H9 (cell line): ENCODE measurements at regions not wholly inside any gene's neighbourhood (a gene's known extent, or its start where the extent isn't known, plus 50 kb on each side); places are given as distances from the start of the nearest gene placed in this dataset.

Experiments used
- DNase-seq: peaks from one replicate; pipeline ENCODE4 v3.0.0-alpha.2; 2017
- H2AFZ ChIP-seq: one replicate; pipeline ENCODE4 v1.6.1; 2013; ENCODE audit warnings: mild to moderate bottlenecking, low read length, control low read depth, moderate library complexity
- H2AK5ac ChIP-seq: 2 replicates; pipeline ENCODE4 v1.6.1; 2013; ENCODE audit warnings: low read length, control low read depth, mixed read lengths; ENCODE audit not compliant: insufficient read length
- H2BK120ac ChIP-seq: one replicate; pipeline ENCODE4 v1.6.1; 2013; ENCODE audit warnings: low read depth, mild to moderate bottlenecking, low read length, control low read depth, inconsistent platforms; ENCODE audit not compliant: poor library complexity, severe bottlenecking
- H2BK12ac ChIP-seq: 2 replicates; pipeline ENCODE4 v1.6.1; 2013; ENCODE audit warnings: low read length, control low read depth, mixed read lengths, low read depth; ENCODE audit not compliant: insufficient read length
- H2BK15ac ChIP-seq: 2 replicates; pipeline ENCODE4 v1.6.1; 2013; ENCODE audit warnings: low read depth, low read length, control low read depth
- H2BK20ac ChIP-seq: one replicate; pipeline ENCODE4 v1.6.1; 2013; ENCODE audit warnings: low read depth, mild to moderate bottlenecking, low read length, control low read depth, inconsistent platforms; ENCODE audit not compliant: poor library complexity, severe bottlenecking
- H2BK5ac ChIP-seq: 2 replicates; pipeline ENCODE4 v1.6.1; 2013; ENCODE audit warnings: low read length, control low read depth, mixed read lengths; ENCODE audit not compliant: insufficient read length
- H3K14ac ChIP-seq: 2 replicates; pipeline ENCODE4 v1.6.1; 2013; ENCODE audit warnings: low read length, control low read depth; ENCODE audit not compliant: insufficient read depth
- H3K18ac ChIP-seq: 2 replicates; pipeline ENCODE4 v1.6.1; 2013; ENCODE audit warnings: low read depth, mild to moderate bottlenecking, mixed read lengths, low read length, control low read depth; ENCODE audit not compliant: insufficient read length
- H3K23ac ChIP-seq: 2 replicates; pipeline ENCODE4 v1.6.1; 2013; ENCODE audit warnings: low read length, control low read depth, mixed read lengths, low read depth; ENCODE audit not compliant: insufficient read length
- H3K23me2 ChIP-seq: 2 replicates; pipeline ENCODE4 v1.6.1; 2013; ENCODE audit warnings: low read depth, mild to moderate bottlenecking, mixed read lengths, low read length, control low read depth; ENCODE audit not compliant: insufficient read length, poor library complexity, severe bottlenecking
- H3K27ac ChIP-seq: 2 replicates; pipeline ENCODE4 v1.5.1; 2013; ENCODE audit warnings: low read length, control low read depth, mixed read lengths, low read depth; ENCODE audit not compliant: insufficient read length
- H3K27me3 ChIP-seq: 2 replicates; pipeline ENCODE4 v1.6.1; 2013; ENCODE audit warnings: low read length, control low read depth, inconsistent platforms; ENCODE audit not compliant: insufficient read depth
- H3K4ac ChIP-seq: 2 replicates; pipeline ENCODE4 v1.6.1; 2013; ENCODE audit warnings: low read depth, mild to moderate bottlenecking, control low read depth, inconsistent platforms, low read length, moderate library complexity
- H3K4me1 ChIP-seq: 2 replicates; pipeline ENCODE4 v1.6.1; 2013; ENCODE audit warnings: low read length, control low read depth, inconsistent platforms; ENCODE audit not compliant: insufficient read depth
- H3K4me2 ChIP-seq: 2 replicates; pipeline ENCODE4 v1.6.1; 2013; ENCODE audit warnings: low read length, control low read depth, mixed read lengths; ENCODE audit not compliant: insufficient read length, insufficient read depth
- H3K56ac ChIP-seq: 2 replicates; pipeline ENCODE4 v1.6.1; 2013; ENCODE audit warnings: low read depth, mild to moderate bottlenecking, mixed read lengths, low read length, control low read depth; ENCODE audit not compliant: insufficient read length
- H3K79me1 ChIP-seq: 2 replicates; pipeline ENCODE4 v1.6.1; 2013; ENCODE audit warnings: low read depth, mild to moderate bottlenecking, moderate library complexity, low read length, control low read depth, inconsistent platforms; ENCODE audit not compliant: insufficient read depth, poor library complexity, severe bottlenecking
- H3K79me2 ChIP-seq: 2 replicates; pipeline ENCODE4 v1.6.1; 2013; ENCODE audit warnings: low read length, control low read depth, inconsistent platforms; ENCODE audit not compliant: insufficient read depth
- H3K9ac ChIP-seq: 2 replicates; pipeline ENCODE4 v1.6.1; 2013; ENCODE audit warnings: low read length, control low read depth, mixed read lengths; ENCODE audit not compliant: insufficient read length; ENCODE audit errors: extremely low read depth
- H3K9me3 ChIP-seq: one replicate; pipeline ENCODE4 v1.6.1; 2013; ENCODE audit warnings: low read depth, low read length, inconsistent platforms; ENCODE audit not compliant: control insufficient read depth
- H3T11ph ChIP-seq: one replicate; pipeline ENCODE4 v1.6.1; 2013; ENCODE audit warnings: mild to moderate bottlenecking, low read length, control low read depth, inconsistent platforms
- H4K20me1 ChIP-seq: one replicate; pipeline ENCODE4 v1.6.1; 2013; ENCODE audit not compliant: control insufficient read depth, insufficient read length, insufficient read depth
- H4K5ac ChIP-seq: 2 replicates; pipeline ENCODE4 v1.6.1; 2013; ENCODE audit warnings: low read depth, mild to moderate bottlenecking, mixed read lengths, low read length, control low read depth; ENCODE audit not compliant: insufficient read length
- H4K8ac ChIP-seq: replicated peaks from 2 replicates; pipeline ENCODE4 v1.6.1; 2013; ENCODE audit warnings: low read length, control low read depth, mixed read lengths, low read depth; ENCODE audit not compliant: insufficient read length
- H4K91ac ChIP-seq: 2 replicates; pipeline ENCODE4 v1.6.1; 2013; ENCODE audit warnings: low read depth, mild to moderate bottlenecking, moderate library complexity, mixed read lengths, low read length, control low read depth; ENCODE audit not compliant: insufficient read length
- H3K27ac Mint-ChIP-seq, 3 experiments: 2 replicates in 2 of 3; 3 replicates in 1 of 3; pipeline ENCODE4 v1.8.0; 2020 to 2021; ENCODE audit warnings: mixed read lengths in 3 of 3, mild to moderate bottlenecking in 1 of 3, moderate library complexity in 1 of 3
- H3K27me3 Mint-ChIP-seq: 2 replicates; pipeline ENCODE4 v1.8.0; 2021; ENCODE audit warnings: low read depth, mild to moderate bottlenecking, moderate library complexity, mixed read lengths
- H3K36me3 Mint-ChIP-seq, 3 experiments: 2 replicates in 2 of 3; 3 replicates in 1 of 3; pipeline ENCODE4 v1.8.0; 2020 to 2021; ENCODE audit warnings: low read depth in 3 of 3, mixed read lengths in 3 of 3; ENCODE audit not compliant: insufficient read depth in 1 of 3
- H3K4me1 Mint-ChIP-seq, 2 experiments: 2 replicates each; pipeline ENCODE4 v1.8.0; 2020; ENCODE audit warnings: mixed read lengths in 2 of 2
- H3K4me3 Mint-ChIP-seq, 2 experiments: 2 replicates in 1 of 2; 3 replicates in 1 of 2; pipeline ENCODE4 v1.8.0; 2020 to 2021; ENCODE audit warnings: mild to moderate bottlenecking in 2 of 2, mixed read lengths in 2 of 2, moderate library complexity in 1 of 2
- H3K9me3 Mint-ChIP-seq, 2 experiments: 2 replicates in 1 of 2; 3 replicates in 1 of 2; pipeline ENCODE4 v1.8.0; 2020; ENCODE audit warnings: mild to moderate bottlenecking in 2 of 2, mixed read lengths in 2 of 2, moderate library complexity in 1 of 2
- TF ChIP-seq, protein P1 (sequence below): fragments of 200-600 bp; sonication (generic); conservative IDR thresholded peaks from 3 replicates; pipeline ENCODE4 v1.8.0; 2021; ENCODE audit warnings: antibody characterized with exemption, mild to moderate bottlenecking

DNA sequence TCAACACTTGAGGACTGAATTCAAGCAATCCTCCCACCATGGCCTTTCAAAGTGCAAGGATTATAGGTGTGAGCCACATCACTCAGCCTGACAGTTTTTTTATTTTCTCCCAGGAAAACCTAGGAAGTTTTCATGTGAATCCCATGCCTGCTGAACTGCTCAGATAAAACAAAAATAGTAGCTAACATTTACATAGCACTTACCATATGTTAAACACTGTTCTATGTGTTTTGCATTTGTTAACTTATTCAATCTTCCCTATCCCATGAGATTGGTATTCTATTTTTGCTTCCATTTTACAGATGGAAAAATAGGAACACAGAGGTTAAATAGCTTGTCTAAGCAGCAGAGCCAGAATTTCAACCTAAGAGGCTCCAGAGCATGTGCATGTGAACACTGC, 157.4 kb upstream of the KCTD1 start:
- Mint-ChIP-seq H3K27ac (no peak overlapping the region), H3K9me3 (no peaks in the 10 kb centered on the region; a peak in 1 of 5 replicates), H3K4me3 (no peak overlapping the region), H3K36me3 (no peaks in the 10 kb centered on the region), H3K4me1 (peaks cover 19 to 44% of the 10 kb centered on the region in 2 experiments), H3K27me3 (peaks cover 38% of the 10 kb centered on the region)
- no peak overlapping the region for H4K91ac ChIP-seq
- H2BK120ac ChIP-seq: no peak overlapping the region
- no peak overlapping the region for H3K4me2 ChIP-seq
- H4K5ac ChIP-seq: no peak overlapping the region
- H2AFZ ChIP-seq: no peak overlapping the region
- no peak overlapping the region for H3K56ac ChIP-seq
- no peak for DNase-seq
- no peak overlapping the region for H3K27ac ChIP-seq
- no peak overlapping the region for H3T11ph ChIP-seq
- no peak overlapping the region for H3K14ac ChIP-seq
- peaks cover 9% of the 10 kb centered on the region; the same call in 1 of the 2 replicates for H3K27me3 ChIP-seq
- no peaks in the 10 kb centered on the region for H3K79me1 ChIP-seq
- no peak overlapping the region for H2BK12ac ChIP-seq
- H2BK5ac ChIP-seq: no peak overlapping the region
- H2BK20ac ChIP-seq: no peak overlapping the region
- H4K8ac ChIP-seq: no peak overlapping the region
- H2BK15ac ChIP-seq: no peak overlapping the region
- no peak overlapping the region for H3K18ac ChIP-seq
- no peak overlapping the region for H3K9ac ChIP-seq
- H2AK5ac ChIP-seq: no peak overlapping the region
- no peaks in the 10 kb centered on the region for H3K9me3 ChIP-seq
- no peaks in the 10 kb centered on the region for H4K20me1 ChIP-seq
- H3K23me2 ChIP-seq: no peaks in the 10 kb centered on the region
- TF ChIP-seq, protein P1, sequence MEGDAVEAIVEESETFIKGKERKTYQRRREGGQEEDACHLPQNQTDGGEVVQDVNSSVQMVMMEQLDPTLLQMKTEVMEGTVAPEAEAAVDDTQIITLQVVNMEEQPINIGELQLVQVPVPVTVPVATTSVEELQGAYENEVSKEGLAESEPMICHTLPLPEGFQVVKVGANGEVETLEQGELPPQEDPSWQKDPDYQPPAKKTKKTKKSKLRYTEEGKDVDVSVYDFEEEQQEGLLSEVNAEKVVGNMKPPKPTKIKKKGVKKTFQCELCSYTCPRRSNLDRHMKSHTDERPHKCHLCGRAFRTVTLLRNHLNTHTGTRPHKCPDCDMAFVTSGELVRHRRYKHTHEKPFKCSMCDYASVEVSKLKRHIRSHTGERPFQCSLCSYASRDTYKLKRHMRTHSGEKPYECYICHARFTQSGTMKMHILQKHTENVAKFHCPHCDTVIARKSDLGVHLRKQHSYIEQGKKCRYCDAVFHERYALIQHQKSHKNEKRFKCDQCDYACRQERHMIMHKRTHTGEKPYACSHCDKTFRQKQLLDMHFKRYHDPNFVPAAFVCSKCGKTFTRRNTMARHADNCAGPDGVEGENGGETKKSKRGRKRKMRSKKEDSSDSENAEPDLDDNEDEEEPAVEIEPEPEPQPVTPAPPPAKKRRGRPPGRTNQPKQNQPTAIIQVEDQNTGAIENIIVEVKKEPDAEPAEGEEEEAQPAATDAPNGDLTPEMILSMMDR: no peak
- H3K23ac ChIP-seq: no peak overlapping the region
- H3K4me1 ChIP-seq: peaks cover 5% of the 10 kb centered on the region; the same call in 1 of the 2 replicates
- no peaks in the 10 kb centered on the region for H3K79me2 ChIP-seq
- H3K4ac ChIP-seq: no peak overlapping the region
